ENCODE measurements at regions not wholly inside any gene's neighbourhood (a gene's known extent, or its start where the extent isn't known, plus 50 kb on each side); places are given as distances from the start of the nearest gene placed in this dataset.

- TF ChIP-seq CTCF (IDR thresholded peaks at IDR 0.05 in 4 of 5, conservative IDR thresholded peaks at IDR 0.05 in 1 of 5), result no peak
- TF ChIP-seq POLR2A (IDR thresholded peaks at IDR 0.05), result no peak
Observed at GRCh38 chr11:13169709-13170108, 107.9 kb upstream of the BMAL1 start.
